NCI-H1105 treated with DMSO at 0.1 percent for 48 hours (cell line): ENCODE measurements at regions not wholly inside any gene's neighbourhood (a gene's known extent, or its start where the extent isn't known, plus 50 kb on each side); places are given as distances from the start of the nearest gene placed in this dataset.
A peak's percentile ranks its signal among the peaks of the same experiment; 100 is the strongest.
"Not testable (repeated sequence)": the region's sequence is repeated elsewhere in the genome, so short reads cannot be mapped to it uniquely, and the experiment has no call there.

Experiments
- DNase-seq: peaks from one replicate; lab custom pipeline; 2025; lab: John Stamatoyannopoulos, UW

DNA sequence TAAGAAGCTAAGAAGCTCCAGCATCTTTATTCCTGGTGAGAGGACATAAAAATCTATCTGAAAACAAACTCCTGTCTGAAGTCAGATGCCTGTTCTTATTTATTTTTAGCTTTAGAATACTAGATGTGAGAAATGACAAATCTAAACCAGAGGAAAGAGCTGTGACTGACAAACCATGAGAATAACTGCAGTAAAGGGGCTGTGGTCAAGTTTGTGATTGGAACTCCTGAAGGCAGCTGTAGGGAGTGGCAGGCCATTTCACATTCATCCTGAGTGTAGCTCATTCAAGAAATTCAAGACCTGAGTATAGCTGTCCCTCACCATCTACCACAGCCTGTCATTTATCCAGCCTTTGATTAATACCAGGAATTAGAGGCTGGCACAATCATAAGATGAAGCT is 718.8 kb downstream of the BRINP1 start:
- no peak for DNase-seq

DNA sequence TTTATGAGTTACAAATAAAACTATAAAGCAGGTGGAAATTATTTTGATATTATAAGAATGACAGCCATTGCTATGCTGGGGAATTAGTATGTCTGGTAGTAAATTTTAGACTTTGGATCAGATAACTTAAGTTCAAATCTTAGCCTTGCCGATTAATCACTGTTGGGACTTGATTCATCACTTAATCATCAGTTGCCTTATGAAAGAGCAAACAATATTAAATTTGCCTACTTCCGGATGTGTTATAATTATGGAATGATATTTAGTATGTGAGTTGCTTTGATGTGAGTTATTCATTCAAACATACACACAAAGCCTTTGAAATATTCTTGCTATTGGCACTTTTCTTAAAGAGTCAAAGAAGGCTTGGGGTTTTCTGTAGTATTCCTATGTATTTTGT is 717.7 kb downstream of the BRINP1 start:
- no peak for DNase-seq

DNA sequence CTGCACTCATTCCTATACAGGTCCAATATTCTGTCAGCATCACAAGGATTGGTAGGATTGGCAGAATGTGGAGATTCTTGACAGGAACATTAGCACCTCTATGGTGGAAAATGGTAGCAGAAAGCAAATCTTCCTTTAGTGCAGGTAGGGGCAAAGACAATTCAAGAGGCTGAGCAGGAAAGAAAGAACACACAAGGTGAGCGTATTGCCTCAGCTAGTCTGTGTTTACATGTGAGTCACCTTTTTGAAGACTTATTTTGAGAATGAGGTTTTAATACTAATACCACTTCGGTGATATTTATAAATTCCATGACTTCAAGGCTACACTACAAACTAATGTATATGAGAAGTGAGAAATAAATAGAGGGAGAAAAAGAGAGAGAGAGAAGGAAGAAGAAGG is 717.0 kb downstream of the BRINP1 start:
- DNase-seq = no peak

DNA sequence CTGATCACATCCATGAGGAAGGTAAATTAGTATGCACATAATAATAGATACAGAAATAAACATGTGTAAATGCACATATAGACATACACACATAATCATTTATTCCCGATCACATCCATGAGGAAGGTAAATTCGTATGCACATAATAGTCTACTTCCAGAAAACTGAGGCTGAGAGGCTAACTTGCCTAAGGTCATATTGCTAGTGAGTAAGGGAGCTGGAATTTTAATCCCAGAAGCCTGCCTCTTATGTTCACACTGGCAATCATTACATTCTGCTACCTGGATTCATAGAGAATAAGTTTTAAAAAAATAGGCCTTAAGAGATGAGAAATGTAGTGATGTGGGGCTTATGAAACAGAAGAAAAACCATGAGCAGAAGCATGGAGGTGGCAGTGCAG is 716.3 kb downstream of the BRINP1 start:
- no peak for DNase-seq

DNA sequence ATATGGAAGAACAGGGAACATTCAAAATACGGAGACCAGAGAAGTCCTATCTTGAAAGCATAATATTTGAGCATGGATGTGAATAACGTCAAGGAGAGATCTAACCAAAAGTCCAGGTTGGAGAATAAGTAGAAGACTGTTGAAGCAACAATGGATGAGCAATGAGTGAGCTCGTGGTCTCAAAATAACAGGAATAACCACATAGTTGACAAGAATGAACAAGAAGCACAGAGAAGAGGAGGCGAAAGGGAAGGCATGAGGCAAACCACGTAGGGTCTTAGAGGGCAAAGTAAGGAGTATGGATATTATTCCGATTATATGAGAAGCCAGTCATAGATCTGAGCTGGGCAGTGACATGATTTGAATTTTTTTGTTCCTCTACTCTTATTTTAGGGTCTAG is 710.2 kb downstream of the BRINP1 start:
- DNase-seq = no peak

DNA sequence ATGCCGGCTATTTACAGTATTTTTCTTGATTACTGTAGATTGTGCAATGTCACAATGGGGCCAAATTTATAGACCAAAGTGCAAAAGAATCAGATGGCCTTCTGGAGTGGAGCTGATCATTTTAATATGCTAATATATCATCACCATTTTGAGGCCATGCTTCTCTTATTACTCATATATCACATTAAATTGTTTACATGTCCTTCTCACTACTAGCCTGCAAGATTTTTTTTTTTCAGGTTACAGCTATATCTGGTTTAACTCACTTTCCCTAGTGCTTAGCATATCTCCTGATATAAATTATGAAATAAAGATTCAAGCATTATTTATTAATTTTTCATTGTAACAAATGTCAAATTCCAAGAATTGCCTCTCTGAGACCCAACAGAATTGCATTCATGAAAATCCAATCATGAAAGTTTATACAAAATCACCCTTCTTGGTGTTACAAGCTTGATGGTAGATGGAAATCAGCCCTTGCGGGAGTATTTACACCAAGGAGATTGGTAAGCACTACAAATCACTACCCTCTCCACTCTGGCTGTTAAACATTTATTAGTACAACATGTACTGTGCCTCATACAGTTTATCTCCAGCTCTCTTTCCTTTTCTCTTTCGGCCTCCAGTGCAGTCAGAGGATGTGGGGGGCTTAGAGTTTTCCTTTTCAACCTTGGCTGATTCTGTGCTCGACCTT is 703.9 kb downstream of the BRINP1 start:
- DNase-seq = no peak

DNA sequence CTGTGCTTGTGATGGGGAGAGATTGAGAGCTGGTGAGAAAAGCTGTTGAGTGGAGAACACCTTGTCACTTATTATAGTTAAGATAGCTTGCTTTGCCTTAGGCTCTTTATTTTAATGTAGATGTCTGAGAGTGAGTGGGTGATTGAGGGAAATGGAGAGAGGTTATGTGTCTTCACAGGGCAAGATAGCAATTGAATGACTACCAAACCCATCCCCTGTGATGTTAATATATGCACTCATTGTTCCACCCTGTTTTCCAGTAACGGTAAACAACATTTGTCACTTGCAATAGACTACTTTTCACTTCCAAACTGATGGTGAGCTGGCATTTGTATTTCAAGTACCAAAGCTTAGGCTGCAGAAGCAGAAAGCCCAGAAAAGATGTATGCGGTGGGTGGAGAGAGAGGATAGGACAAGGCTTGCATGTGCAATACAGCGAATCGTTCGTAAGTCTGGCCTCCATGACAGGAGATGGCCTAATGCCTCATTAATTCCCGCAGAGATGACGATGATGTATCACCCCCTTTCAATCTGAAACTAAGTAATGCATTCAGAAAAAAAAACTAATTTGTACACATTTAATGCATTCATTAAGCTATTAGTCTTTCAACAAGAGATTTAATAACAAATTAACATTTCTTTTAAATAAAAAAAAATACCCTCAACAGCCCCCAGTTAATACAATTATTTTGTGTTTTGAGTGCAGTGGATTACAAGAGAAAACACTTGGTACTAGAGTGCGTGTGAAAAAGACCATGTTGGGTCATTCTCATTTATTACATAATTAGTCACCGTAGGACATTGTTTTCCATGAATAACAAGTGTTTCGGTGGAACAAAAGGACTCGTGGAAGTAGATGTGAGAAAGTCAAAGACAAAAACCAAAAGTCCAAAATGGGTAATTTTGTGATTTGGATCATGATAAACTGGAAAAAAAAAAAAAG is 699.0 kb downstream of the BRINP1 start:
- DNase-seq = no peak

DNA sequence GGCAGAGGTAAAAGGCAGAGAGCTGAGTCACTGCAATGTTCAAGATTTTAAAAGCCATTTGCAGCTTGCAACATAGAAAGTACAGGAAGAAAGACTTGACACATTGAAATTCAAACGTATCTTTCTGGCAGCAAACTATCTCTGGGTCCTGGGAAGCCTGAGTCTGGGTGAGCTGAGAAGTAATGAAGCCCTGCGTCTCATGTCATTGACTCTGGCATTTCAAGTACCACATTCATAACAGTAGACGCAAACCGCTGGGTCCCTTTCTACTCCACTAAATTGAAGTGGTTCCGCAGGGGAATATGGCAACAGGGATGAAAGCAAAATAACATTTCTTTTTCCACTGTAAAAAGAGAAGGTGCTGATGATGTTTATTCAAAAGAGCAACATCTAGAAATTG is 694.3 kb downstream of the BRINP1 start:
- peak; percentile 5 for DNase-seq

DNA sequence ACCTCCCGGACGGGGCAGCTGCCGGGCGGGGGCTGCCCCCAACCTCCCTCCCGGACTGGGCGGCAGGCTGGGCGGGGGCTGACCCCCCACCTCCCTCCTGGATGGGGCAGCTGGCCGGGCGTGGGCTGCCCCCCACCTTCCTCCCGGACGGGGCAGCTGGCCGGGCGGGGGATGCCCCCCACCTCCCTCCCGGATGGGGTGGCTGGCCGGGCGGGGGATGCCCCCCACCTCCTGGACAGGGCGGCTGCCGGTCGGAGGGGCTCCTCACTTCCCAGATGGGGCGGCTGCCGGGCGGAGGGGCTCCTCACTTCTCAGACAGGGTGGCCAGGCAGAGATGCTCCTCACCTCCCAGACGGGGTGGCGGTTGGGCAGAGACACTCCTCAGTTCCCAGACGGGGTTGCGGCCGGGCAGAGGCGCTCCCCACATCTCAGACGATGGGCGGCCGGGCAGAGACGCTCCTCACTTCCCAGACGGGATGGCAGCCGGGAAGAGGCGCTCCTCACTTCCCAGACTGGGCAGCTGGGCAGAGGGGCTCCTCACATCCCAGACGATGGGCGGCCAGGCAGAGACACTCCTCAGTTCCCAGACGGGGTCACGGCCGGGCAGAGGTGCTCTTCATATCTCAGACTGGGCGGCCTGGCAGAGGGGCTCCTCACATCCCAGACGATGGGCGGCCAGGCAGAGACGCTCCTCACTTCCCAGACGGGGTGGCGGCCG is 691.1 kb downstream of the BRINP1 start:
- not testable (repeated sequence) for DNase-seq

DNA sequence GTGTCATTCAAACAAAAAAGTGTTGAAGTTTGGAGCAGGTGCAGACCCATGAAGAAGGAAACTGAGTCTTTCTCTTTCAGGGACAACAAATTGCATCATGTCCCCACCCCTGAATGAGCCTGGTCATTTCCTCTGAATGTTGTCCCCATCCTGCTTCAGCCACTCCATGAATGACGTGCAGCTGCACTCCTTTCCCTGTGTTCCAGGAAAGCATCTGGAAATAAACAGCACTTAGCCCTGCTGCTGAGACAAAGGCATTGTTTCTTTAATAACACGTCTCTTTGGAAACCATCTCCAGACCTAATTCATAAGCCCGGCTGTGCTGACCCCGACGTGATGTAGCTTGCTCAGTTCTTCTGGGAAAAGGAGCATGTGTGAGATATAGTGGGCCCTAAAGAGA is 682.3 kb downstream of the BRINP1 start:
- peak; percentile 88 for DNase-seq

DNA sequence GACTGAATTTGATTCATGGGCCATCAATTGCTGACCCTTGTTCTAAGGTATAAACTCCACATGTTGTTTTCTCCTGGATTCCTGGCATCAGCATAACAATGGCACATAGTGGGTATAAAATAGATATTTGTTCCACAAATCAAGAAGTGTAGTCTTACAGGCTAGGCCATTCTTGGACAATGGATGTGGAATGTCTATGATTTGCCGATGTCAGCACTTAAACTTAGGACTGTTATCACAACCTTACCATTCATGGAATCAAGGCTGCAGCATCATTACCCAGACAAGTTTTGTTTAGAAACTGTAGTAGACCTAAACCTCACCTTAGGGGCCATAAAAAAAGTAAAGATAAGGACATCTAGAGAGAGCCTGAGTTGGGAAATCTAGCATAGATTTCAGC is 680.0 kb downstream of the BRINP1 start:
- DNase-seq = no peak

DNA sequence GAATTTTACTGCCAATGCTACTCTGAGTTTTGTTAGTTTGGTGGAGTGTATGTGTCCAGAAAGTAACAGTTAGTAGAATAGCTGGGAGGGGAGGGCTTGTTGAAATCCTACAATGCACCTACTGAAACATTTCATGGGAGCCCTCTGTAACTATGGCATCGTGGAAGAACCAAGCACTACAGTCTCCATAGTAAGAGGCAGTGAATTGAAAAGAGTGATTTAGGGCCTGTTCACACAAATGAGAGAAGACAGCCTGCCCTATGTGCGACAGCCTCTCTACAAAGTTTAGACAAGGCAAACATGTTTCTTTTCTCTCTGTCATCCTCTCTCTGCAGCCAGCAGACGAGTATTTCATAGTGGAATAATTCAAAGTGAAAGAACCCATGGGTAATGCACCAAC is 676.6 kb downstream of the BRINP1 start:
- DNase-seq = no peak

DNA sequence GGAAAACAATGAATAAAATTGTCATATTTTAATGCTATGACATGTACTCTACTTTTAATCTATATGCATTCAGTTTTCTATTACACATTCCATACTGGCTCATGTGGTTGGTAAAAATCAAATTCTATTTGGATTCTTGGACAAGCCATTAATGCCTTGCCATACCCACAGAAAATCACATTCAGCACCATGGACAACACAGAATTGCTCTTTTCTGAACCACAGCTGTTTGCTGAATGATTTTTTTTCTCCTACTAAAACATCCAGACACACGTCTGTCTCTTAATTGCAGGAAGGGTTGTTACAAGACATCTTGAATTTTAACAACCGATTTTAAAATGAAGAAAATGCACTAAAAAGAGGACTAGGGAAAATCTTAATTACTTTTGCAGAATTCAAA is 675.6 kb downstream of the BRINP1 start:
- DNase-seq = no peak

DNA sequence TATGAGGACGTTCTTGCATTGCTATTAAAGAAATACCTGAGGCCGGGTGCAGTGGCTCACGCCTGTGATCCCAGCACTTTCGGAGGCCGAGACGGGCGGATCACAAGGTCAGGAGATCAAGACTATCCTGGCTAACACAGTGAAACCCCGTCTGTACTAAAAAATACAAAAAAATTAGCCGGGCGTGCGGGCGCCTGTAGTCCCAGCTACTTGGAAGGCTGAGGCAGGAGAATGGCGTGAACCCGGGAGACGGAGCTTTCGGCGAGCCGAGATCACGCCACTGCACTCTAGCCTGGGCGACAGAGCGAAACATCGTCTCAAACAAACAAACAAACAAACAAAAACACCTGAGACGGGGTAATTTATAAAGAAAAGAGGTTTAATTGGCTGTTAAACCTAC is 674.0 kb downstream of the BRINP1 start:
- not testable (repeated sequence) for DNase-seq

DNA sequence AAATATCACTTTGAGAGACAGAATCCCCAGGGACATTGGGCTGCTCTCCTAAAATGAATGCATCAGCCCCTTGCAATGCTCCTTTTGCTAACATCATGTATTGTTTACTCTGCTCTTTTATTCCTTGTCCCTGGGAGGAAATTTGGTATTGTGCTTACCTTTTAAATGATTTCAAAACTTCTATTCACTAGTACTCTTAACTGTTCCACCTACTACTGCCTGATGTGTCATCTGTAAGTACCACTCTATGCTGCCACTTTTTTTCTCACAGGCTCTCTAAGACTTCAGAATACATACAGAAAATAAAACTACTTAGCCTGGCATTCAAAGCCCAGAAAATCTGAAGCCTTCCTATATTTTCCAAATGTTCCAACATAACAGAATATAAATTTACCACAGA is 667.2 kb downstream of the BRINP1 start:
- DNase-seq = no peak

DNA sequence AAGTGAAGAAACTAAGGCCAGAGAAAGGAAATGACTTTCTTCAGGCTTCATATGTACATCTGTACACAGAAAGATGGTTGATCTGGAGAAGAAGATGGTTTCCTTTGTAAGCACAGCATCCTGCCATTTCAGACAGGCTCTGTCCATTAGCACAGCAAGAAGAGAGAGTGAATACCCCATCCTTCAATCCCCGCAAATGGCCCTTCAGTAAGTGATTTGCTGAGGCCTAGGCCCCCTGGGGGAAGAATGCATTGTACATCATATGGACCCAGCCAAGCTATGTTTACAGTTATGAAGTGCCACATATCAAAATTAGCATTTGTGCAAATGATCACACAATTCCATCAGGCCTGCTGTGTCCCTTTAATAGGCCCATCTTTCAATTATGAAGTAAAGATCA is 657.4 kb downstream of the BRINP1 start:
- no peak for DNase-seq

DNA sequence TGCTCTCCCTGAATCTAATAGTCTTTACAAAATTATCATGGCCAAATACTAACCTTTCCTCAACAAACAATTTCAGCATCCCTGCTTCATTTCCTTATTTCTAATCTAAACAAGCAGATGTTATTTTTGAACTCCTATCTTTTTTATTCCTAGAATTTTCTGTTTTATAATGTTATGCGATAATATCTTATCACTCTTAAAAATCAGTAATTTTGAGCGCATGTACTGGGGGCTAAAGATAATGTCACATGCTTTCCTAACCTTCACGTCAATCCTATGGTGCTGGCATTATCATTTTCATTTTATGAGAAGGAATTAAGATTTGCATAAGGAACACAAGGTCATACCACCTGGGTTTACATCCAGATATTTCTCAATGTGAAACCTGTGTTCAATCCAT is 648.0 kb downstream of the BRINP1 start:
- DNase-seq = no peak

DNA sequence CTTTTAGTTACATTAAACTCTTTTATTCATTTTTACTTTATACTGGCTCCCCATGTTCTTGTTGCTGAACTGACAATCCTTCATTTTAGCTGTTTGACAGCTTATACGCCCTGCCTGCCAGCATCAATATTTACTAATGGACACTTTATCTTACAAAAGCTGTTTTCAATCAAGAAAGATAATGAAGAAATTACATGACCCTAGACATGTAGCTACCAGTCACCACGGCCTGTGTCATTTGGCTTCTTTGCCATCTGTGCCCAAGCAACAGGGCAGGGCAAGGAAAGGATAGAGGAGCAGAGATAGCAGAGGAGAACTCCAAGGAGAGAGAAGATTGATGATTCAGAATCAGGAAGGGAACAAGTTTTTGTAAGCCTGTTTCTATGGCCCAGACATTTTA is 647.3 kb downstream of the BRINP1 start:
- no peak for DNase-seq

DNA sequence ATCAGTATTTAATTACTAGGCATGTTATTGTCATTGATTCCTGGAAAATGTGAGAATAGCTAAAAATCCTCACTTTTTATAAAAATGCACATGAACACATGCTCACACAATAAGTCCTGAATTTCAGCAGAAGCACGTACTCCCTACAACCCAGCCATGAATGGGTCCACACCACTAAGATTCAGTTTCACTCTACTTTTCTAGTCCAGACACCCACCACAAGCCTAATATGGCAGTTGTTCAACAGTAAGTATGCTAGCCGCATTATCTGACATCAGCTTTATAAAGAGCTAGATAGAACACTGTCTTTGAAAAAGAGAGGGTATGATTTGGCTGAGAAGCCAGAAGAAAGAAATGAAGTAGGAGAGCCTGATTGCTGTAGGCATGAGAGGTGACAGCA is 639.3 kb downstream of the BRINP1 start:
- DNase-seq = no peak

DNA sequence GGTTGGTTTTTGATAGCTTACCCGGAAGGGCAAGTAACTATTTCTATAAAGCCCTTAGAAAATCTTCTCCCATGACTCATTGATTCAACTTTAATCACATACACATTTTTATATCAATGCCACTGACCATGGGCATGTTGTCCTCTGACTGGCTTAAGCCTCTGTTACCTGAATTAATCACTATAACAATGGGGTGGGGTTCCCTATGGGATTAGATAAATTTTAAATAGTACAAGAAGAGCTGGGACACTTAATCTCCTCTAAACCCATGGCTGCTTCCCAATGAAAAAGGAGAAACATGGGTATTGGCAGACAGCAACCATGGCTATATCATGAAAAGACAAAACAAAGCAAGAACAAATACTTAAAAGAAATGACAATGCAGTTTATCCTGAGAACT is 636.2 kb downstream of the BRINP1 start:
- DNase-seq = no peak

DNA sequence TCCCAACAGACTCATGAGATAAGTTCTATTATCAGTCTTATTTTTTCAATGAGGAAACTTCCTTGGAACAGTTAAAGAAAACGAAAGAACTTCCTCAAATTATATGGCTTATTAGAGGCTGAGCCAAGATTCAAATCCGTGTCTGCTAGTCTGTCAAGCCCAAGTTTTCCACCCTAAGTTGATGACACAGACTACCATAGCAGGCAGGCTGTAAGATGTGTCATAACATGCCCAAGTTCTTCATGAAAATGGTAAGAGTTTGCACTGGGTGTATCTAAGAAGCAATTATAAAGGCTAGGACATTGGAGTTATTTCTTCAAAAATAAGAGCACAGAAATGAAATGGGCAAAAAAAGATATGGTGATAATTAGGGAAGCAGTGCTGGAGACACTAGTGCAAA is 634.5 kb downstream of the BRINP1 start:
- no peak for DNase-seq

DNA sequence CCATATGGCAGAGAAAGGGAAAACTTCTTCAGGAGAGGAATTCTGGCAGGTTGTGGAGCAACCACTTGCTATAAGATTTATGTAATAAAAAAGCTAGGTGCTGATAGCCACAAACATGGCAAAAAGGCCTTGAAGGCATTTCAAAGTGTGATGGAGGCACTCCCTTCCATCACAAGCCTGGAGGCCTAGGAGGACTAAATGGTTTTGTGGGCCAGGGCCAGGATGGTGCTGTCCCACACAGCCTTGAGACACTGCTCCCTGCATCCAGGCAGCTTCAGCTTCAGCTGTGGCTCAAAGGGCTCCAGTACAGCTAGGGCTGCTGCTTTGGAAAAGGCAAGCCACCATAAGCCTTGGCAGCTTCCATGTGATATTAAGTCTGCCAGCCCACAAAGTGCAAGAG is 632.8 kb downstream of the BRINP1 start:
- no peak for DNase-seq
